ENCODE measurements at regions not wholly inside any gene's neighbourhood (a gene's known extent, or its start where the extent isn't known, plus 50 kb on each side); places are given as distances from the start of the nearest gene placed in this dataset.

- DNase-seq (ENCODE audit: extremely low read depth, low read depth), result no peak
- no peak overlapping the region for H3K4me3 ChIP-seq (replicated peaks; ENCODE audit: low read depth, low read length)
- no peak for TF ChIP-seq CTCF (IDR thresholded peaks at IDR 0.05; ENCODE audit: low read depth, low read length, missing control alignments)
These were observed 474.6 kb downstream of the EPHA5 start for GRCh38 chr4:65195666-65196065.

- H3K4me3 ChIP-seq (replicated peaks; ENCODE audit: low read depth, low read length), result no peak overlapping the region
- TF ChIP-seq CTCF (IDR thresholded peaks at IDR 0.05; ENCODE audit: low read depth, low read length, missing control alignments), result no peak
- DNase-seq (ENCODE audit: extremely low read depth, low read depth), result no peak
These were observed 475.3 kb downstream of the EPHA5 start for GRCh38 chr4:65195002-65195401.

- H3K4me3 ChIP-seq (replicated peaks; ENCODE audit: low read depth, low read length), result no peak overlapping the region
- TF ChIP-seq CTCF (IDR thresholded peaks at IDR 0.05; ENCODE audit: low read depth, low read length, missing control alignments), result no peak
- DNase-seq (ENCODE audit: extremely low read depth, low read depth), result no peak
These were observed 476.3 kb downstream of the EPHA5 start for GRCh38 chr4:65193985-65194384.

- no peak overlapping the region for H3K4me3 ChIP-seq (replicated peaks; ENCODE audit: low read depth, low read length)
- TF ChIP-seq CTCF (IDR thresholded peaks at IDR 0.05; ENCODE audit: low read depth, low read length, missing control alignments), result no peak
- no peak for DNase-seq (ENCODE audit: extremely low read depth, low read depth)
These were observed 479.5 kb downstream of the EPHA5 start for GRCh38 chr4:65190780-65191179.

- no peak for TF ChIP-seq CTCF (IDR thresholded peaks at IDR 0.05; ENCODE audit: low read depth, low read length, missing control alignments)
- DNase-seq (ENCODE audit: extremely low read depth, low read depth), result no peak
- no peak overlapping the region for H3K4me3 ChIP-seq (replicated peaks; ENCODE audit: low read depth, low read length)
These were observed 494.7 kb downstream of the EPHA5 start for GRCh38 chr4:65175585-65175984.

- DNase-seq (ENCODE audit: extremely low read depth, low read depth), result no peak
- no peak overlapping the region for H3K4me3 ChIP-seq (replicated peaks; ENCODE audit: low read depth, low read length)
- TF ChIP-seq CTCF (IDR thresholded peaks at IDR 0.05; ENCODE audit: low read depth, low read length, missing control alignments), result no peak
These were observed 499.3 kb downstream of the EPHA5 start for GRCh38 chr4:65170768-65171514.

GRCh38 chr4:65167719-65168118 lies 502.6 kb downstream of the EPHA5 start:
- no peak for TF ChIP-seq CTCF (IDR thresholded peaks at IDR 0.05; ENCODE audit: low read depth, low read length, missing control alignments)
- no peak for DNase-seq (ENCODE audit: extremely low read depth, low read depth)
- H3K4me3 ChIP-seq (replicated peaks; ENCODE audit: low read depth, low read length), result no peak overlapping the region
